ENCODE measurements at regions not wholly inside any gene's neighbourhood (a gene's known extent, or its start where the extent isn't known, plus 50 kb on each side); places are given as distances from the start of the nearest gene placed in this dataset.

DNA sequence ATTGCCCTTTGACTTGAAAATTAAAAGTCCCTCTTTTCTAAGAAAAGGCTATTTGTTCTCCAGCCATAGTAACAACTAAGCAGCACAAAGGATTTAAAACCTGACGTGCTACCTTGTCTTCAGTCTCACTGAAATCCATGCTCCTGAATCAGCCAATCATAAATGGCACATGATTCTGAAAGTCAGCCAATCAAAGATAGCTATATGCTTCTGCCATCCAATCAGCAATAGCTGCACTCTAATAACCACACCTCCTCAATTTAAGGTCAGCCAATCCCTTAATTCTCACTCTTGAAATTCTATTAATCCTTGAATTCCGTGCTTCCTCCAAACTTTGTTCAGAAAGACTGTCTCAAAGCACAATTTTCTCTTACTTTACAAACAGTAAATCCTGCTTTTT is 53.5 kb upstream of the ACAN start:
- Mint-ChIP-seq H3K9me3 (peaks cover 0 to 4% (median 0%) of the 10 kb centered on the region in 3 donors), H3K4me3 (no peak overlapping the region), H3K36me3 (no peaks in the 10 kb centered on the region), H3K4me1 (peaks cover 0 to 4% (median 1%) of the 10 kb centered on the region in 3 donors), H3K27me3 (peaks cover 18% of the 10 kb centered on the region), H3K27ac (no peak overlapping the region)

GRCh38 chr15:88752501-88752900 is 50.7 kb upstream of the ACAN start:
- H3K36me3 Mint-ChIP-seq: no peaks in the 10 kb centered on the region
- H3K27ac Mint-ChIP-seq: peak overlapping the region in 1 of 3 donors; percentile 5

DNA sequence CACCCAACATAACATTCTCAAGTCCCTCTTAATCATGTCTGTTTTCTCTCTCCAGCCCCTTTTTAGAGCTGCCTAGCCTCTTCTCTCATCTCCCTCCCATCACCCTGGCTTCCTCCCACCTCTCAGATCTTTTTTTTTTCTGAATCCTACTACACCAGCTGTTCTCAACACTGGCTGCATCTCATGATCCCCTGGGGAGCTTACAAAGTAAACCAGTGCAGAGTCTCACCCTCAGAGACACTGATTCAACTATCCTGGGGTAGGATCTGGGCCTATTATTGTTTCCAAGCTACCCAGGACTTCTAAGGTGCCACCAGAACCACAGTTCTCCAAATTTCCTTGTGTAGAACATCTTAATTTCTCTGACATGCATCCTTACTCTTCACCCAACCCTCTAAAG is 50.3 kb upstream of the ACAN start:
- Mint-ChIP-seq H3K27me3 (peaks cover 15% of the 10 kb centered on the region), H3K9me3 (peaks cover 0 to 5% (median 4%) of the 10 kb centered on the region in 3 donors), H3K27ac (peak overlapping the region in 1 of 3 donors; percentile 5), H3K36me3 (no peaks in the 10 kb centered on the region), H3K4me3 (no peak overlapping the region), H3K4me1 (peaks cover 0 to 4% (median 1%) of the 10 kb centered on the region in 3 donors)

More at GRCh38 chr15:88752501-88752900, 50.7 kb upstream of the ACAN start:
- no peak overlapping the region for H3K4me3 Mint-ChIP-seq
- peaks cover 0 to 5% (median 4%) of the 10 kb centered on the region in 3 donors for H3K9me3 Mint-ChIP-seq
- H3K4me1 Mint-ChIP-seq: peaks cover 0 to 4% (median 1%) of the 10 kb centered on the region in 3 donors
- H3K27me3 Mint-ChIP-seq: peaks cover 15% of the 10 kb centered on the region

Data from IgD-negative memory B cell (primary cell).